ACHN (cell line): ENCODE measurements at regions not wholly inside any gene's neighbourhood (a gene's known extent, or its start where the extent isn't known, plus 50 kb on each side); places are given as distances from the start of the nearest gene placed in this dataset.

Experiments used
- DNase-seq: peaks from one replicate; pipeline ENCODE4 v3.0.0-alpha.2; 2015
- in situ Hi-C: cut with HindIII; loops from 2 replicates; pipeline ENCODE4 v1.10.0; 2017; ENCODE audit warnings: low sequenced_read_pairs, low pct_ligation_motif_present, low pct_unique_long_range_greater_than_20kb

- DNase-seq, result no peak
Measured at GRCh38 chr7:153258686-153259085, 499.1 kb downstream of the ACTR3B start.

GRCh38 chr7:153276394-153276793 is 516.8 kb downstream of the ACTR3B start:
- in situ Hi-C loops, result no loop called here

More at GRCh38 chr7:153258686-153259085, 499.1 kb downstream of the ACTR3B start:
- in situ Hi-C loops, result no loop called here

GRCh38 chr7:153286763-153287162 is 527.2 kb downstream of the ACTR3B start:
- in situ Hi-C loops, result no loop called here
- no peak for DNase-seq

More at GRCh38 chr7:153276394-153276793, 516.8 kb downstream of the ACTR3B start:
- DNase-seq, result no peak

- no peak for DNase-seq
- in situ Hi-C loops, result no loop called here
Measured at GRCh38 chr7:153290066-153290465, 530.5 kb downstream of the ACTR3B start.

GRCh38 chr7:153297141-153297540 is 537.6 kb downstream of the ACTR3B start:
- in situ Hi-C loops, result no loop called here
- DNase-seq, result no peak

GRCh38 chr7:153301936-153302335 is 542.4 kb downstream of the ACTR3B start:
- in situ Hi-C loops, result no loop called here
- no peak for DNase-seq

GRCh38 chr7:153320005-153320404 is 560.5 kb downstream of the ACTR3B start:
- in situ Hi-C loops, result no loop called here
- no peak for DNase-seq

- in situ Hi-C loops, result no loop called here
Measured at GRCh38 chr7:153320681-153321080, 561.1 kb downstream of the ACTR3B start.

GRCh38 chr7:153322991-153323390 is 563.4 kb downstream of the ACTR3B start:
- in situ Hi-C loops, result no loop called here
- DNase-seq, result no peak

More at GRCh38 chr7:153320681-153321080, 561.1 kb downstream of the ACTR3B start:
- no peak for DNase-seq

GRCh38 chr7:153324094-153324493 is 564.5 kb downstream of the ACTR3B start:
- in situ Hi-C loops, result no loop called here
- no peak for DNase-seq

- in situ Hi-C loops, result no loop called here
Measured at GRCh38 chr7:153327683-153328082, 568.1 kb downstream of the ACTR3B start.

GRCh38 chr7:153331427-153331826 is 571.9 kb downstream of the ACTR3B start:
- DNase-seq, result no peak
- in situ Hi-C loops, result no loop called here

More at GRCh38 chr7:153327683-153328082, 568.1 kb downstream of the ACTR3B start:
- no peak for DNase-seq

GRCh38 chr7:153354071-153354470 is 594.5 kb downstream of the ACTR3B start:
- DNase-seq, result no peak
- in situ Hi-C loops, result no loop called here

- in situ Hi-C loops, result no loop called here
- no peak for DNase-seq
Measured at GRCh38 chr7:153370092-153370491, 610.5 kb downstream of the ACTR3B start.

GRCh38 chr7:153380636-153381035 is 621.1 kb downstream of the ACTR3B start:
- in situ Hi-C loops, result no loop called here
- DNase-seq, result no peak

- in situ Hi-C loops, result no loop called here
- DNase-seq, result peak; percentile 52
Measured at GRCh38 chr7:153381275-153382040, 621.9 kb downstream of the ACTR3B start.

GRCh38 chr7:153382641-153383101 is 623.1 kb downstream of the ACTR3B start:
- no peak for DNase-seq
- in situ Hi-C loops, result no loop called here

GRCh38 chr7:153383781-153384180 is 624.2 kb downstream of the ACTR3B start:
- DNase-seq, result no peak
- in situ Hi-C loops, result no loop called here

- DNase-seq, result no peak
- in situ Hi-C loops, result no loop called here
Measured at GRCh38 chr7:153385502-153385901, 626.0 kb downstream of the ACTR3B start.

- in situ Hi-C loops, result no loop called here
- no peak for DNase-seq
Measured at GRCh38 chr7:153386556-153386955, 627.0 kb downstream of the ACTR3B start.
